ENCODE measurements at regions not wholly inside any gene's neighbourhood (a gene's known extent, or its start where the extent isn't known, plus 50 kb on each side); places are given as distances from the start of the nearest gene placed in this dataset.

DNA sequence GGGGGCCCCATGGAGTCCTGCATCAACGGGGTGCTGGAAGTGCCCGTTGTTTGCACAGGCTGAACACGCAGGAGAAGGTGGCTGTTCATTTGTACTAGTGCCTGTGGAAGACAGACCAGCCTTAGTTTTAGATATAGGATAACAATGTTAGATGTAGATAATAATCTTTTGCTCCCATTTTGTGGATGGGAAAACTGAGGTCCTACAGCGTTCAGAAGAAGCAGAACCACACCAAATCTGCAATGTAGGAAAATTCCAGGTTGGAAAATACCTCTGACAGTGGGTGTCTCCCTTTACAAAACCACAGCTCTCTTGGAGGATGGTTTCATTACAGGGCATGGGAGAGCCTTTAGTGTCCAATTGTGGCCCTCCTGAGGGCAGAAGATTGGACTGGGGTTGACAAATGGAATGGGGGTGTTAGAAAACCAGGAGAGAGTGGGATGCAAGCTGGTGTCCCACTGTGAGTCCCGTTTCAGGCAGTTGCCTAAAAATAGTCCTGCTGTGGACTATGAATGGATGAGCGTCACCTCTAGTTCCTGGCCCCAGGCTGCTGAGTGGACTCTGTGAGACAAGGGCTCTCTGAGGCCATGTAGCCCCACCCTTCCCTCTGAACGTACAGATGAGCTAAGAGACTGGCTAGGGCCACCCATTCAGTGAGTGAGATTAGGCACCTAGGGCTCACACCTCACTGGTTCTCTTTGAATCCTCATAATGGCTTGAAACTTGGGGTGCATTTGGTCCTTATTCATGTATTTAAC is 508.8 kb downstream of the MN1 start:
- H3K4me3 ChIP-seq (ENCODE audit: low read length), result no peak overlapping the region
- no peak overlapping the region for H2AFZ ChIP-seq (ENCODE audit: low read length)
- H3K79me2 ChIP-seq (ENCODE audit: low read length), result no peaks in the 10 kb centered on the region
- no peak overlapping the region for H3K9ac ChIP-seq (ENCODE audit: low read length)
- no peaks in the 10 kb centered on the region for H3K9me2 ChIP-seq (replicated peaks; ENCODE audit: insufficient read depth, low read length)
- DNase-seq, result no peak
- no peaks in the 10 kb centered on the region for H3K36me3 ChIP-seq (replicated peaks; ENCODE audit: insufficient read depth, low read length)
- H3K27me3 ChIP-seq (replicated peaks; ENCODE audit: insufficient read depth, low read length), result peaks cover 95% of the 10 kb centered on the region
- TF ChIP-seq, protein P1, sequence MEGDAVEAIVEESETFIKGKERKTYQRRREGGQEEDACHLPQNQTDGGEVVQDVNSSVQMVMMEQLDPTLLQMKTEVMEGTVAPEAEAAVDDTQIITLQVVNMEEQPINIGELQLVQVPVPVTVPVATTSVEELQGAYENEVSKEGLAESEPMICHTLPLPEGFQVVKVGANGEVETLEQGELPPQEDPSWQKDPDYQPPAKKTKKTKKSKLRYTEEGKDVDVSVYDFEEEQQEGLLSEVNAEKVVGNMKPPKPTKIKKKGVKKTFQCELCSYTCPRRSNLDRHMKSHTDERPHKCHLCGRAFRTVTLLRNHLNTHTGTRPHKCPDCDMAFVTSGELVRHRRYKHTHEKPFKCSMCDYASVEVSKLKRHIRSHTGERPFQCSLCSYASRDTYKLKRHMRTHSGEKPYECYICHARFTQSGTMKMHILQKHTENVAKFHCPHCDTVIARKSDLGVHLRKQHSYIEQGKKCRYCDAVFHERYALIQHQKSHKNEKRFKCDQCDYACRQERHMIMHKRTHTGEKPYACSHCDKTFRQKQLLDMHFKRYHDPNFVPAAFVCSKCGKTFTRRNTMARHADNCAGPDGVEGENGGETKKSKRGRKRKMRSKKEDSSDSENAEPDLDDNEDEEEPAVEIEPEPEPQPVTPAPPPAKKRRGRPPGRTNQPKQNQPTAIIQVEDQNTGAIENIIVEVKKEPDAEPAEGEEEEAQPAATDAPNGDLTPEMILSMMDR (IDR thresholded peaks at IDR 0.05; ENCODE audit: low read length), result no peak
- TF ChIP-seq EZH2 (optimal IDR thresholded peaks at IDR 0.05; ENCODE audit: low read depth, low read length) (no peak), EZH2phosphoT487 (IDR thresholded peaks at IDR 0.05; ENCODE audit: low read length) (no peak)
- no peak overlapping the region for H3K27ac ChIP-seq (ENCODE audit: low read length)
- H3K4me1 ChIP-seq (ENCODE audit: low read length), result no peaks in the 10 kb centered on the region
- no peaks in the 10 kb centered on the region for H3K9me3 ChIP-seq (replicated peaks; ENCODE audit: insufficient read depth, low read length)
- no peak overlapping the region for H3K4me2 ChIP-seq (ENCODE audit: low read depth, low read length)
- no peaks in the 10 kb centered on the region for H4K20me1 ChIP-seq (ENCODE audit: insufficient read depth, low read length)
- no peaks in the 10 kb centered on the region for H3F3A ChIP-seq (ENCODE audit: insufficient read depth, low read length)

DNA sequence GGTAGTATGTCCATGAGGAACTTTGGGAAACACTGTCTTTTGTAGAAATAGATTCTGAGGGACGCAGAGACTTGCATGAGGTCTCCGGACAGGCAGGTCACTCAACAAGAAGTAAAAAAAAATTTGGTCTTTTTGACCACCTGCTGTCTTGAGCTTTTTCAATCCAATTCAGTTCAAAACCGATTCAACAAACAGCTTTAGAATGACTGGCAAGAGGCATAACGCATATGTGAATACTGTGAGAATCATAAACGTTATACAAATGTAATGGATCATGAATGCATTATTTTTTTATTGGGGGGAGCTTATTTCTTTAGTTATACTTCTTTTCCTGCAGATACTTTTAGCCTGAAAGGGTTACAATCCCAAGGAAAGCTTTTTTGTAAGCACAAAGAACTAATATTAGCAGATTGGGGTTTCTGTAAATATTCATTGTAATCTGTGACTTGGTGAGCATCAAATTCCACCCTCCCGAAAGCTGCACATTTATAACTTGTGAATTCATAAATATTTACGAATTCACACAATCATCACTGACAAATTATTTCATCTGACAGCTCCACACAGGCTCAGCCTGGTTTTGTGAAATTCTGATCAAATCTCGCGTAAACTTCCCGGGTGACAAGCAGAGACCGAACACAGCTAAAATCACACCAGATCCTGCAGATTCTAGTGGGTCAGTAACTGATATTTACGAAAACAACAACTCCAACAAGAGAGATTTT is 507.7 kb downstream of the MN1 start:
- H2AFZ ChIP-seq (ENCODE audit: low read length), result no peak overlapping the region
- peaks cover 97% of the 10 kb centered on the region for H3K27me3 ChIP-seq (replicated peaks; ENCODE audit: insufficient read depth, low read length)
- no peaks in the 10 kb centered on the region for H3F3A ChIP-seq (ENCODE audit: insufficient read depth, low read length)
- no peak for TF ChIP-seq EZH2 (optimal IDR thresholded peaks at IDR 0.05; ENCODE audit: low read depth, low read length)
- TF ChIP-seq EZH2phosphoT487 (IDR thresholded peaks at IDR 0.05; ENCODE audit: low read length), result no peak
- TF ChIP-seq, protein P1 (IDR thresholded peaks at IDR 0.05; ENCODE audit: low read length), result no peak
- no peak overlapping the region for H3K4me3 ChIP-seq (ENCODE audit: low read length)
- H3K36me3 ChIP-seq (replicated peaks; ENCODE audit: insufficient read depth, low read length), result no peaks in the 10 kb centered on the region
- no peaks in the 10 kb centered on the region for H3K9me2 ChIP-seq (replicated peaks; ENCODE audit: insufficient read depth, low read length)
- no peaks in the 10 kb centered on the region for H3K79me2 ChIP-seq (ENCODE audit: low read length)
- H3K27ac ChIP-seq (ENCODE audit: low read length), result no peak overlapping the region
- H3K9ac ChIP-seq (ENCODE audit: low read length), result no peak overlapping the region
- no peaks in the 10 kb centered on the region for H3K9me3 ChIP-seq (replicated peaks; ENCODE audit: insufficient read depth, low read length)
- no peaks in the 10 kb centered on the region for H4K20me1 ChIP-seq (ENCODE audit: insufficient read depth, low read length)
- no peak overlapping the region for H3K4me2 ChIP-seq (ENCODE audit: low read depth, low read length)
- H3K4me1 ChIP-seq (ENCODE audit: low read length), result no peaks in the 10 kb centered on the region
- no peak for DNase-seq

DNA sequence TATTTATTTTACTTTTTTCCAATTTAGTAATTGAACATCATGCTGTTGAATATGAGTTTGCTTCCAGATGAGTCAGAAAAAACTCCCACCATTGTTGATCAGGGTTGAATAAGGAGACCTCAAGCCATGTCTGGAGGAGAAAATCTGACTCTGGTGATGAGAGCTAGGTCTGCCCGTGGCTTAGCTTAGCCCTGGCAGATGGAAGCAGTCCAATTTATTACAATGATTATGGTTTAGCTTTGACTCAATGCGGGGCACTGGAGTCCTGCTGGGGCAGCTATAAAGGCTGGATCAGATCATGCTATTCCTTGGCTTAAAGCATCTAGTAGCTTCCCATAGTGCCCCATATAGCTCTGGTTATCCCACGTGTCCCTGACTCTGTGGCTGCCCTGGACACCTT is 506.5 kb downstream of the MN1 start:
- H3K27ac ChIP-seq (ENCODE audit: low read length), result no peak overlapping the region
- H3K9me2 ChIP-seq (replicated peaks; ENCODE audit: insufficient read depth, low read length), result no peaks in the 10 kb centered on the region
- H4K20me1 ChIP-seq (ENCODE audit: insufficient read depth, low read length), result no peaks in the 10 kb centered on the region
- no peaks in the 10 kb centered on the region for H3K4me1 ChIP-seq (ENCODE audit: low read length)
- no peaks in the 10 kb centered on the region for H3K79me2 ChIP-seq (ENCODE audit: low read length)
- no peaks in the 10 kb centered on the region for H3K36me3 ChIP-seq (replicated peaks; ENCODE audit: insufficient read depth, low read length)
- TF ChIP-seq EZH2 (optimal IDR thresholded peaks at IDR 0.05; ENCODE audit: low read depth, low read length) (no peak), EZH2phosphoT487 (IDR thresholded peaks at IDR 0.05; ENCODE audit: low read length) (no peak)
- TF ChIP-seq, protein P1 (IDR thresholded peaks at IDR 0.05; ENCODE audit: low read length), result no peak
- DNase-seq, result no peak
- H3F3A ChIP-seq (ENCODE audit: insufficient read depth, low read length), result no peaks in the 10 kb centered on the region
- no peak overlapping the region for H3K9ac ChIP-seq (ENCODE audit: low read length)
- H3K4me3 ChIP-seq (ENCODE audit: low read length), result no peak overlapping the region
- no peak overlapping the region for H2AFZ ChIP-seq (ENCODE audit: low read length)
- peaks cover 99% of the 10 kb centered on the region for H3K27me3 ChIP-seq (replicated peaks; ENCODE audit: insufficient read depth, low read length)
- H3K9me3 ChIP-seq (replicated peaks; ENCODE audit: insufficient read depth, low read length), result no peaks in the 10 kb centered on the region
- no peak overlapping the region for H3K4me2 ChIP-seq (ENCODE audit: low read depth, low read length)

Data from MM.1S (cell line).